Keratinocyte (primary cell): ENCODE measurements at regions not wholly inside any gene's neighbourhood (a gene's known extent, or its start where the extent isn't known, plus 50 kb on each side); places are given as distances from the start of the nearest gene placed in this dataset.

Experiments
- EZH2 ChIP-seq: IDR thresholded peaks from one replicate; pipeline ENCODE4 v1.6.1; 2012; ENCODE audit warnings: inconsistent platforms, mild to moderate bottlenecking, low read length, moderate library complexity
- TF ChIP-seq, protein P1 (sequence below), 3 experiments: IDR thresholded peaks in 1 of 3; conservative IDR thresholded peaks in 1 of 3; optimal IDR thresholded peaks in 1 of 3; 2 replicates in 2 of 3; 3 replicates in 1 of 3; pipeline versions ENCODE3 to v1.5.1; 2011; ENCODE audit warnings: low read length in 3 of 3, mild to moderate bottlenecking in 3 of 3, moderate library complexity in 2 of 3, control low read depth in 1 of 3, inconsistent platforms in 1 of 3; ENCODE audit not compliant: insufficient read depth in 2 of 3; ENCODE audit errors: extremely low read depth in 1 of 3

GRCh38 chr1:200323856-200324400 lies 85.9 kb downstream of the ZNF281 start:
- TF ChIP-seq, protein P1, sequence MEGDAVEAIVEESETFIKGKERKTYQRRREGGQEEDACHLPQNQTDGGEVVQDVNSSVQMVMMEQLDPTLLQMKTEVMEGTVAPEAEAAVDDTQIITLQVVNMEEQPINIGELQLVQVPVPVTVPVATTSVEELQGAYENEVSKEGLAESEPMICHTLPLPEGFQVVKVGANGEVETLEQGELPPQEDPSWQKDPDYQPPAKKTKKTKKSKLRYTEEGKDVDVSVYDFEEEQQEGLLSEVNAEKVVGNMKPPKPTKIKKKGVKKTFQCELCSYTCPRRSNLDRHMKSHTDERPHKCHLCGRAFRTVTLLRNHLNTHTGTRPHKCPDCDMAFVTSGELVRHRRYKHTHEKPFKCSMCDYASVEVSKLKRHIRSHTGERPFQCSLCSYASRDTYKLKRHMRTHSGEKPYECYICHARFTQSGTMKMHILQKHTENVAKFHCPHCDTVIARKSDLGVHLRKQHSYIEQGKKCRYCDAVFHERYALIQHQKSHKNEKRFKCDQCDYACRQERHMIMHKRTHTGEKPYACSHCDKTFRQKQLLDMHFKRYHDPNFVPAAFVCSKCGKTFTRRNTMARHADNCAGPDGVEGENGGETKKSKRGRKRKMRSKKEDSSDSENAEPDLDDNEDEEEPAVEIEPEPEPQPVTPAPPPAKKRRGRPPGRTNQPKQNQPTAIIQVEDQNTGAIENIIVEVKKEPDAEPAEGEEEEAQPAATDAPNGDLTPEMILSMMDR (optimal IDR thresholded peaks at IDR 0.05 in 1 of 3, IDR thresholded peaks at IDR 0.05 in 1 of 3, conservative IDR thresholded peaks at IDR 0.05 in 1 of 3; ENCODE audit: extremely low read depth in 1 of 3, insufficient read depth in 2 of 3, low read length in 3 of 3), result no peak
- no peak for TF ChIP-seq EZH2
